HG03066 (cell line): ENCODE measurements at regions not wholly inside any gene's neighbourhood (a gene's known extent, or its start where the extent isn't known, plus 50 kb on each side); places are given as distances from the start of the nearest gene placed in this dataset.

Experiments
- ATAC-seq: cut with Tn5 transposase; IDR thresholded peaks from one replicate; pipeline ENCODE4 v1.9.1; 2021; ENCODE audit warnings: low read depth; ENCODE audit not compliant: unreplicated experiment

GRCh38 chr9:107112707-107113243, 170.3 kb upstream of the RAD23B start:
- peak; percentile 86 for ATAC-seq

GRCh38 chr9:107118863-107119624, 164.0 kb upstream of the RAD23B start:
- ATAC-seq: no peak

GRCh38 chr9:107119735-107120134, 163.3 kb upstream of the RAD23B start:
- no peak for ATAC-seq

- no peak for ATAC-seq
These were observed 159.7 kb upstream of the RAD23B start for GRCh38 chr9:107123389-107123788.

GRCh38 chr9:107127608-107128007, 155.5 kb upstream of the RAD23B start:
- no peak for ATAC-seq

- no peak for ATAC-seq
These were observed 151.8 kb upstream of the RAD23B start for GRCh38 chr9:107131108-107131799.

- no peak for ATAC-seq
These were observed 146.8 kb upstream of the RAD23B start for GRCh38 chr9:107136296-107136695.

- no peak for ATAC-seq
These were observed 145.4 kb upstream of the RAD23B start for GRCh38 chr9:107137495-107138202.

- no peak for ATAC-seq
These were observed 144.7 kb upstream of the RAD23B start for GRCh38 chr9:107138261-107138992.

- ATAC-seq: no peak
These were observed 141.1 kb upstream of the RAD23B start for GRCh38 chr9:107141967-107142366.

- no peak for ATAC-seq
These were observed 140.6 kb upstream of the RAD23B start for GRCh38 chr9:107142430-107142829.

GRCh38 chr9:107142896-107143603, 140.0 kb upstream of the RAD23B start:
- ATAC-seq: no peak

GRCh38 chr9:107144475-107144874, 138.6 kb upstream of the RAD23B start:
- ATAC-seq: no peak

GRCh38 chr9:107147134-107147533, 135.9 kb upstream of the RAD23B start:
- ATAC-seq: no peak

GRCh38 chr9:107148216-107148615, 134.9 kb upstream of the RAD23B start:
- no peak for ATAC-seq

- ATAC-seq: no peak
These were observed 133.3 kb upstream of the RAD23B start for GRCh38 chr9:107149756-107150155.

GRCh38 chr9:107153336-107153735, 129.7 kb upstream of the RAD23B start:
- ATAC-seq: no peak

- ATAC-seq: no peak
These were observed 128.8 kb upstream of the RAD23B start for GRCh38 chr9:107154291-107154690.

GRCh38 chr9:107154766-107155165, 128.3 kb upstream of the RAD23B start:
- no peak for ATAC-seq

- ATAC-seq: no peak
These were observed 127.7 kb upstream of the RAD23B start for GRCh38 chr9:107155244-107155817.
